GM18511 (cell line): ENCODE measurements at regions not wholly inside any gene's neighbourhood (a gene's known extent, or its start where the extent isn't known, plus 50 kb on each side); places are given as distances from the start of the nearest gene placed in this dataset.
A peak's percentile ranks its signal among the peaks of the same experiment; 100 is the strongest.
"Not testable (repeated sequence)": the region's sequence is repeated elsewhere in the genome, so short reads cannot be mapped to it uniquely, and the experiment has no call there.

Source experiments
- ATAC-seq: cut with Tn5 transposase; IDR thresholded peaks from one replicate; pipeline ENCODE4 v1.9.1; 2021; ENCODE audit warnings: mild to moderate bottlenecking, moderate library complexity; ENCODE audit not compliant: unreplicated experiment

- ATAC-seq, result no peak
Measured at GRCh38 chrX:102784550-102784949, 64.0 kb downstream of the GPRASP3 start.

DNA sequence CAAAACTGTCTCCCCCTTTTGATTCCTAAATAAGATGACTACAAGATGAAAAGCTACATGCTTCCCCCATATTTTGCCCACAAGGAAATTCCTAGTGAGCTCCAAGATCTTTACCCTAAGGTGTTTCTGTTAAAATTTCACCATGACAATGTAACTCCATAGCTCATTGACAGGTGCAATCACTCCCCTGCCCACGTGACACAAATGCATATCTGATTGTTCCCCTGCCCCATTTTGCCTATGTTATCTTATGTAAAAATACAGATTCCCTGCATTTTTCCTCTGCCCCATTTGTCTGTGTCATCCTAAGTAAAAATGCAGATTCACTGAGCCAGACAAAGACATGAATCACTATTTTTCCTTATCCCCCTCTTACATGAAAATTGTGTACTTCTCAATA lies 66.7 kb downstream of the GPRASP3 start:
- no peak for ATAC-seq

- ATAC-seq, result no peak
Measured at GRCh38 chrX:102808336-102808735, 87.8 kb downstream of the GPRASP3 start.

GRCh38 chrX:102818269-102818668 lies 97.7 kb downstream of the GPRASP3 start:
- not testable (repeated sequence) for ATAC-seq

GRCh38 chrX:102832661-102833060 lies 104.4 kb upstream of the RAB40AL start:
- no peak for ATAC-seq

- ATAC-seq, result no peak
Measured at GRCh38 chrX:102833136-102833535, 103.9 kb upstream of the RAB40AL start.

DNA sequence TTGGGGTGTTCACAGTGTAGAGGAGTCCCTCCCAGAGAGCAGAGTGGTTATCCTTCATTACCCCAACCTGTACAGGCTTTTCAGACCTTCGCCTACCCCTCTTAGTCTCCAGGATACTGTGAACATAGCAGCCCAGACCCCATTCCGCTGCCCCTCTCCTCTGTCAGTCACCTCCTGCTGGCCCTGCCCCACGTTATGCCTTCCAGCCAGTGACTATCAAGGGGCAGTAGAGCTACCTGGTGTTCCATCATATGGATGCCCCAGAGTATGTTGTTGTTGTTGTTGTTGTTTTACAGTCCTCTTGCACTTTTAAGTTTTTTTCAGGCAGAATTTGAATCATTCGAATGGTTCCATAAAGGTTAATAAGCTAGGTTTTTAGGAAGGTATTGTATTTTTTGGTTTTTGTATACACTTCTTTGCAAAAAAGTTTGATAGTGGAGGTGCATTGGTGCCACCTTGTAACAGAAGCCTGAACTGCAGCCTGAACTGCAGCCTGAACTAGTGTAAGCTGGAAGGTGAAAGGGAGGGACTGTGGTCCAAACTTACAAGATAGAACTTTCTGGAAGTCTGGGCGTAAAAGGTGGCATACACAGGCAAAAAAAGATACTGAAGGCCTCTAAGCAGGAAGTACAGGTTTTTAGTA lies 101.4 kb upstream of the RAB40AL start:
- no peak for ATAC-seq

DNA sequence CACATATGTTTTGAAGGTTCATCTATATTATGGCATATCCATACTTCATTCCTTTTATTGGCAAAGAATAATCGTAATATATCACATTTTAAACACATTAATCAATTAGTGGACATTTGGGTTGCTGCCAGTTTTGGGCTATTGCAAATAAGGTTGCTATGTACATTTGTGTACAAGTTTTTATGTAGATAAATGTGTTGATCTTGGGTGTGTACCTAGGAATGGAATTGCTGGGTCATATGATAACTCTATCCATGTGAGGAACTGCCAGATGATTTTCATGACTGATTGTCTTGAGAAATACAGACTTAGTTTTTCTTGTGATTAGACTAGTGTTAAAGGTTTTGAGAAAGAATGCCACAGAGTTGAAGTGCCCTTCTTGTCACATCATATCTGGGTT lies 99.2 kb upstream of the RAB40AL start:
- no peak for ATAC-seq

DNA sequence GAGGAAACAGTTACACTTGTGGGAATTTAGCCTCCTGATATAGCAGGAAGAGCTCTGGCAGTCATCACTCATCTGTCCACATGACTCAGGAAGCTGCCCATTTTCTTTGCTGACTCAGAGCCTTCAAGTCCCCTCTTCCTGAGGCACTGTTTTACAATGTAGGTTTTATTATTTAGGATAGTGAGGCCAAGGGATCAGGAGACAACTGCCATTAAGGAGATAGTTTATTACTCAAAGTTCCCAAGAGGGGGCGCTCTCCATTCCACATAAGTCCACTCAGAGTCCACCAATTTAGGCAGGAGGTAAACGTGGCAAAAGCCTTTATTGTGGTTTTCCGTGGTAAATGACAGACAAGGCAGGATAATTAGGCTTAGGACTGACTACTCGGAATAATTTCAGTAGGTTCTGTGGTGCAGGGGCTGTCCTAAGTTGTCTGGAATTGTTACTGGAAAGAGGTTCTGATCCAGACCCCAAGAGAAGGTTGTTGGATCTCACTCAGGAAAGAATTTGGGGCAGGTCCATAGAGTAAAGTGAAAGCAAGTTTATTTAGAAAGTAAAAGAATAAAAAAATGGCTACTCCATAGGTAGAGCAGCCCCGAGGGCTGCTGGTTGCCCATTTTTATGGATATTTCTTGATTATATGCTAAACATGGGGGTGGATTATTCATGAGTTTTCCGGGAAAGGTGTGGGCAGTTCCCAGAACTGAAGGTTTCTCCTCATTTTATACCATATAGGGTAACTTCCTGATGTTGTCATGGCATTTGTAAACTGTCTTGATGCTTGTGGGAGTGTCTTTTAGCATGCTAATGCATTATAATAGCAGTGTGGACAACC lies 96.0 kb upstream of the RAB40AL start:
- no peak for ATAC-seq

- ATAC-seq, result no peak
Measured at GRCh38 chrX:102841706-102842003, 95.4 kb upstream of the RAB40AL start.

GRCh38 chrX:102845020-102845419 lies 92.1 kb upstream of the RAB40AL start:
- no peak for ATAC-seq

- ATAC-seq, result no peak
Measured at GRCh38 chrX:102846544-102847236, 90.4 kb upstream of the RAB40AL start.

- no peak for ATAC-seq
Measured at GRCh38 chrX:102847362-102847761, 89.7 kb upstream of the RAB40AL start.

GRCh38 chrX:102849396-102849795 lies 87.7 kb upstream of the RAB40AL start:
- ATAC-seq, result no peak

- ATAC-seq, result not testable (repeated sequence)
Measured at GRCh38 chrX:102858826-102859549, 78.1 kb upstream of the RAB40AL start.

- ATAC-seq, result no peak
Measured at GRCh38 chrX:102859550-102859871, 77.6 kb upstream of the RAB40AL start.

DNA sequence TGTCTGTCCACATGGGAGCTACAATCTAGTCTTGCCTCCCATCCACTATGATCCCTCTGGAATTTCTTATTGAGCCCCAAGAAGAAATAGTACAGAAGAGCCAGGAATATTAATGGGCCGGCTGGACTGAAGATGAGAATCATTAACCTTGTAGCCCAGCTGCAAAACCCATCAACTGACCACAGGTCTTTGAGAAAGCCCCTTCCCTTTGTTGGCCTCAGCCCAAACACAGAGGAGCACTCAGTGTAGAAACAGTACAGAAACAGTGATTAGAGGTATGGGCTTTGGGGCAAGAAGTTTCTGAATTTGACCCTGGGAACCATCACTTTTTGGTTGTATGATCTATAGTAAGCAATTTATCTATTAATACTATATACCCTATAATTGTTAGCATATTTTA lies 76.8 kb upstream of the RAB40AL start:
- no peak for ATAC-seq

DNA sequence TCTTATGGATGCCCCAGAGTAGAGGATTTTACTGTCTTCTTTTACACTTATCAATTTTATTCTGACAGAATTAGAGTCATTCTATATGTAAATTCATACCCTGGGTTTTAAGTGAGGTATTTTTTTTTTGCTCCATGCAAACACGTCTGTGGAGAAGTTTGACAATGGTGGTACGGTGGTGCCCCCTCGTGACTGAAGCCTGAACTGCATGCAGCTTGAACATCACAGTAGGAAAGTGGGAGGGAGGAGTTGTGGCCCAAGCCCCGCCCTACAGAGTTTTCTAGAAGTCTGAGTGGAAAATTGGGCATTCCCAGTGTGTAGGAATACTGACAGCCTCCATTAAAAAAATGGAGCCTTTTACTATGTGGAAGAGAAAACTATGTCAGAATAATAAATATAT lies 73.3 kb upstream of the RAB40AL start:
- peak; percentile 97 for ATAC-seq

- no peak for ATAC-seq
Measured at GRCh38 chrX:102866981-102867656, 70.0 kb upstream of the RAB40AL start.

DNA sequence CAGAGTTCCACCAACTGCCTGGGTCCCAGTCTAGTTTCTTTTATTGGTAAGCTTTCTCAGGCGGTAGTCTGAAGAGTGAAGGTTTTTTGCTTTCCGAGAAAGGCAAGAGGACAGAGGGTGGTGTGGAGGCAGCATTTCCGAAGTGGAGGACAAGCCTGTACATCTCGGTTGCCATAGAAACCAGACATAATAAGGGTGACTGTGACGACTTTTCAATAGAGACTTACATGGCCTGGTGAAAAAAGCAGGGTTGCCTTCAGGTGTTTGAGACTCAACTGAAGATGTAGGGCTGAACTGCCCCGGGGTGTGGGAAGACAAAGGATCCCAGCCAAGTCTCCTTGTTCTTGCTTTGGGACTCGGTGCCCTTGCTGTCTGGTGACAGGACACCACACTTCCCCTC lies 53.6 kb upstream of the RAB40AL start:
- no peak for ATAC-seq
